SH-SY5Y (cell line): ENCODE measurements at regions not wholly inside any gene's neighbourhood (a gene's known extent, or its start where the extent isn't known, plus 50 kb on each side); places are given as distances from the start of the nearest gene placed in this dataset.

Source experiments
- GATA2 ChIP-seq: IDR thresholded peaks from 2 replicates; pipeline ENCODE4 v1.6.1; 2011; ENCODE audit warnings: mild to moderate bottlenecking, low read depth, low read length
- GATA3 ChIP-seq: IDR thresholded peaks from 2 replicates; pipeline ENCODE4 v1.6.1; 2011; ENCODE audit warnings: low read depth, mild to moderate bottlenecking, low read length, moderate library complexity

DNA sequence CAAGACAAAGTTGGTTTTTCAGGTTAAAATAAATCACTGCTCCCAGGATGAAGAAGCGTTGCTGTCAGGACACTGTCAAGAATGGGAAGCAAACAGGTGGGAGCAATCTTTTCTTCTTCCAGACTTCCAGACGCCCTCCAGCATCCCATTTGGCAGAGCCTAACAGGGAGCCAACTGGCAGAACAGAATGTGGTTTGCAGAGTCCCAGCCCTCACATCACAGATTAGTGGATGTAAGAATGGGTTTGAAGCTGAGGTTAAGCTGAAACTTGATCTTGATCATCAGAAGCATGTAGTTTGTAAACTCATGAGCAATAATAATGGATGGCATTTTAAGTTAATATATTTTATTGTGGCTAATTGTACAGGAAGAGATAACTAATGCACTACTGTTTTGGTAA, 636.4 kb downstream of the SLC6A15 start:
- TF ChIP-seq GATA2 (no peak), GATA3 (no peak)
